Erythroblast (primary cell): ENCODE measurements at regions not wholly inside any gene's neighbourhood (a gene's known extent, or its start where the extent isn't known, plus 50 kb on each side); places are given as distances from the start of the nearest gene placed in this dataset.

Experiments used
- GATA1 ChIP-seq: IDR thresholded peaks from 2 replicates; pipeline ENCODE4 v1.6.1; 2011; ENCODE audit warnings: low read depth, mild to moderate bottlenecking, control low read depth, low read length, moderate library complexity
- POLR2A ChIP-seq: IDR thresholded peaks from 2 replicates; pipeline ENCODE4 v1.6.1; 2011; ENCODE audit warnings: mild to moderate bottlenecking, low read length

DNA sequence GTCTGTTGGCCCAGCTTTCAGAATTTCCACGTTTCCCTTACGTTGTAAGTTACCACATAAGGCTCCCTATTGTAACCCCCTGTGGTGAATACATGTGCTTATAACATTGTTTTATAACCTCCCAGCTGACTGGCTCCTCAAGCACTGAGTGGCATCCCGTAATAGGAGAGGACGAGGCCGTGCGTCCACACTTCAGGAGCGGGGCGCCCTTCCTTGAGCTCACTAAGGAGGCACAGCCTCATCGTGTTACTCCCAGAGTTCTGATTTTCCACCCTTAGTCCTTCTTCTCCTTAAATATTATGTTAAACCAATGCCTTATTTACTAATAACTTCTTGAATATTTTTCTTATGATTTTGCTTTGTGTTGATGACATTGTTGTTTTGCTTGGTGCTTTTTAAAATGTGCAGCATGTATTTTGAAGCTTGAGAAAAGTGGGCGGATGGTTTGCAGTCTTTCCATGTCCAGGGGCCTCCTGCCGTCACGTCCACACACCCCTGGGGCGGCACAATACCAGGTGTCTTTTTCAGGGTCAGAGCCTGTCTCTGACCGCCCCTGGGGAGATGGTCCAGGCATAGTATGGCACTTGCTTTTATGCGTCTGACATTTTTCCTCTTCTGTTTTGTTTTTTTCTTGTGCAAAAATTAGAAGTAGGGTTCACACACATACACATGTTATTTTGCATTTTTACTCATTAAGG lies 181.8 kb downstream of the DLL1 start:
- TF ChIP-seq POLR2A (no peak), GATA1 (no peak)
